GM18505 (cell line): ENCODE measurements at regions not wholly inside any gene's neighbourhood (a gene's known extent, or its start where the extent isn't known, plus 50 kb on each side); places are given as distances from the start of the nearest gene placed in this dataset.
"Not testable (repeated sequence)": the region's sequence is repeated elsewhere in the genome, so short reads cannot be mapped to it uniquely, and the experiment has no call there.

Source experiments
- ATAC-seq: cut with Tn5 transposase; IDR thresholded peaks from one replicate; pipeline ENCODE4 v1.9.1; 2021; ENCODE audit not compliant: unreplicated experiment
- POLR2A ChIP-seq: IDR thresholded peaks from 4 replicates; pipeline ENCODE4 v1.6.1; 2011; ENCODE audit warnings: borderline replicate concordance; ENCODE audit not compliant: insufficient read depth, insufficient read length; ENCODE audit errors: extremely low read depth

DNA sequence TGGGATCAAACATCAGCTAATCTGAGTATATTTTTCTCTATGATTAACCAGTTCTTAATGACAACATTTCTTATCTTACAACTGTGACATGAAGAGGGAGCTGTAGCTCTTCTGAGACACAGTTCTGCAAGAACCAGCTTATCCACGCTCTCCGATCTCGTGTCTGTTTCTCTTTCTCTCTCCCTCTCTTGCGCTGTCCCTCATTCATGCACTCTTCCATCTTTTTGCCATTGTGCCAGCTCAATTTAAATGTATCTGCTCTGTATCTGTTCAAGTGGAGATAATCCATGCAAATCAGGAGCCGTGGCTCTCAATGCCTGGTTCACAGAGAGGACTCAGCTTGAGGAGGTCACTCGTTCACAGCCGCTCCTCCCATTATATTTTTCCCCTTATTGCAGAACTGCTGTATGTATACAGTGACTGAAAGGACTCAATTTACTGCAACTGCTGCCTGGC is 494.7 kb upstream of the ADGRL2 start:
- no peak for TF ChIP-seq POLR2A
- peak; percentile 71 for ATAC-seq

DNA sequence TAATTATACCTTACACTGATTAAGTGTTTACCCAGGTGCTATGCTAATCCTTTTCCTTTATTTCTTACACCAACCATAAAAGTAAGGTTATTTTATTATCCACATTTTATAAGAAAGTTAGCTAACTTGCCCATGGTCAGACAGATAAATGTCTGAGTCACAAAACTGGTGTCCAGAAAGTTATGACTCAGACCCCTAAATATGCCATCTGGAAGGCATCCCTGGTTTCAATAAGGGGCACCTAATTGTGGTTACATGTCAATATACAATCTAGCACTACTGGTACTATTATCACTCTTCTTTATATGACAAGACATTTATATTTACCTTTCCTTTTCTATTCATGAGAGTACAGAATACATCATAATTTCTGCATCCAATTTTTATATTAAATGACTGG is 496.5 kb upstream of the ADGRL2 start:
- no peak for TF ChIP-seq POLR2A
- ATAC-seq, result no peak

GRCh38 chr1:81299892-81300291 is 500.8 kb upstream of the ADGRL2 start:
- ATAC-seq, result no peak
- no peak for TF ChIP-seq POLR2A

DNA sequence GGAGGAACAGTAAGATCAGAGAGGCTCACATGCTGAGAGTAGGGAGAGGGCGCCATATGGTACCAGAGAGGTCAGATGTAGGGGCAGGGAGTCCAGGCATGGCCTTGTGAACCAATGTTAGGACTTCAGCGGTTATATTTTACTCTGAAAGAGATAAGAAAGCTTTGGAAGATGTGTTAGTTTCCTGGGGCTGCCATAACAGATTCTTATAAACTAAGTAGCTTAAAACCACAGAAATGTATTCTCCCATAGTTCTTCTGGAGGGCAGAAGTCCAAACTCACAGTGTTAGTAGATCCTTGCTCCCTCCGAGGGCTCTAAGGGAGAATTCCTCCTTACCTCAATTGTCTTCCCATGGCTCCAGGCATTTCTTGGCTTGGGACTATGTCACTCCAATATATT is 502.5 kb upstream of the ADGRL2 start:
- TF ChIP-seq POLR2A, result no peak
- no peak for ATAC-seq

DNA sequence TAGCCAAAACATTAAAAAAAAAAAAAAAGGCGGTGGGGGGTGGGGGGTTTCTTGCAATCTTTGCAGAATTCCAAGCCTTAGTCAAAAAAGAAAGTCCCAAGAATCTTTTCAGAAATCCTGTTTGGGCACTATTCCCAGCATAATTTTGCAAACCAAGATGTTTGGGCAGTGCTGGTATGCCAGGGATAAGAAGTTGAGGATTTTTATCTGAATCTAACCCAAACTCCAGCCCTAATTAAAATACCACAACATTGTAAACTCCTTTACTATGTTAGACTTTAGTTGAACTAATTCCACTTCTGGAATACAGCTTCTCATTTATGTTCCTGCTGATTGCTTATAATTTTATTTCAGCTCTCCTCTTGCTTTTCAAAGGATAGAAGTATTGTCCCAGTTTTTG is 504.1 kb upstream of the ADGRL2 start:
- ATAC-seq, result no peak
- no peak for TF ChIP-seq POLR2A

GRCh38 chr1:81290326-81290725 is 510.4 kb upstream of the ADGRL2 start:
- no peak for ATAC-seq

GRCh38 chr1:81288689-81289088 is 512.0 kb upstream of the ADGRL2 start:
- ATAC-seq, result no peak
- no peak for TF ChIP-seq POLR2A

More at GRCh38 chr1:81290326-81290725, 510.4 kb upstream of the ADGRL2 start:
- TF ChIP-seq POLR2A, result no peak

DNA sequence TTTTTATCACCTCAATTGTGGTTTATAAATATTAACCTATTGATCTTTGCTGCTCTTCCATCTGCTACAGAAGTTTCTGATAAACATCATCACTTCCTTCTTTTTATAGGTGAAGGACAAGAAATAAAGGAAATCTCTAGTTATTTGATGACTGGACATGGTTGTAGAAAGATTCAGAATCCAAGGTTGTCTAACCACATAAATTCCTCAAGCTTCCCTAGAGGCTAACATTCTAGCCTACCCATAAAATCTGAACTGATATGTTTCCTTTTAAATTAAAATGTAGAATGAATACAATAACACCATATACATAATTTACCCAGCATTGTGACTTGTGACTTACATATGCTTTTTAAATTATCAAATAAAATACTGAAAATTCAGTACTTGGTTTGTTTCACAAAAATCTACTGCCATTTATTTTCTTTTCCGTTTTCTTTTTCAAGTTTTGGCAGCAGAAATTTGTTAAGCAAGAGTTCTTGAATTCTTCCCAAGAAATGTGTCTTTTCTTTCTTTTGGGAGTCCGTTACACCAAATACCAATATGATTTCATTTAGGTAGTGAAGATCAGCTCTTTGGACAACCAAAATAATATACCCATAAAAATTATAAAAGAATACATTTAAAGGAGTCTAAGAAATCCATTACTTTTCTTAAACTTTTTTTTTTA is 513.2 kb upstream of the ADGRL2 start:
- no peak for ATAC-seq
- no peak for TF ChIP-seq POLR2A

- ATAC-seq, result no peak
- TF ChIP-seq POLR2A, result no peak
These were observed 530.7 kb upstream of the ADGRL2 start for GRCh38 chr1:81270051-81270450.

DNA sequence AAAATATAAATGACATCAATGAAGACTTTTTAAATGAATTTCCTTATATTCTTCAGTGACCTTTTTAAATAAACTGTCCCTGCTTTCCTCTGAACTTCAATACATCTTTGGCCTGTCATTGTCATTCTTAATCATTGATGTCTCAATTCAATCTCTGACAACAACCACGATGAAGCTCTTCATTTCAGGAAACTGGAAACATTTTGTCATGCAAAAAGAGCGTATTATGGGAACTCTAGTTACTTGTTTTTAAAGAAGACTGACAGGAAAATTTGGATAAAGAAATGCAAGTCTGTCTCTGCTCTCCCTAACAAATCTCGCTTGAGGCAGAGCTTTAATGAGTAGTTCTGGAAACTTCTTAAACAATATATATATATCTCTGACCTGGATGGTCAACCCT is 535.8 kb upstream of the ADGRL2 start:
- ATAC-seq, result no peak
- TF ChIP-seq POLR2A, result no peak

GRCh38 chr1:81259625-81260411 is 540.9 kb upstream of the ADGRL2 start:
- ATAC-seq, result no peak
- no peak for TF ChIP-seq POLR2A

DNA sequence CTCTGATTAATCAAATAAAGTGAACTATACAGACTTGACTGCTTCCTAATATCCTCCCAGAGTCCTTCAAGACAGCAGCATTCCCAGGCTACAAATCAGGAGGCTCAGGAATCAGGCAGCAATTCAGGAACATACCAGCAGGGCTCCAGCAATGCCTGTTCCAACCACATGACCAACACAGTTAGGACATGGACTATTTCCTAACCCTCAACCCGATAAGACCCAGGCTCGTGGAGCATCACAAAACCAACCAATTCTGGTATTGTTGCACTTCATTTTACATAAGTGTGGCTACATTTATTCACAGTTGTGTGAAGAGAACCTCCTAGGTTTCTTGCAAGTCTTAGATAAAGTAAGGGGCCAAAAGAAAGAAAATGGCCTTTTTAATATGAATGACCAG is 546.2 kb upstream of the ADGRL2 start:
- ATAC-seq, result no peak
- no peak for TF ChIP-seq POLR2A

- no peak for TF ChIP-seq POLR2A
- ATAC-seq, result no peak
These were observed 546.7 kb upstream of the ADGRL2 start for GRCh38 chr1:81254068-81254467.

GRCh38 chr1:81252471-81253151 is 548.1 kb upstream of the ADGRL2 start:
- no peak for ATAC-seq
- no peak for TF ChIP-seq POLR2A

DNA sequence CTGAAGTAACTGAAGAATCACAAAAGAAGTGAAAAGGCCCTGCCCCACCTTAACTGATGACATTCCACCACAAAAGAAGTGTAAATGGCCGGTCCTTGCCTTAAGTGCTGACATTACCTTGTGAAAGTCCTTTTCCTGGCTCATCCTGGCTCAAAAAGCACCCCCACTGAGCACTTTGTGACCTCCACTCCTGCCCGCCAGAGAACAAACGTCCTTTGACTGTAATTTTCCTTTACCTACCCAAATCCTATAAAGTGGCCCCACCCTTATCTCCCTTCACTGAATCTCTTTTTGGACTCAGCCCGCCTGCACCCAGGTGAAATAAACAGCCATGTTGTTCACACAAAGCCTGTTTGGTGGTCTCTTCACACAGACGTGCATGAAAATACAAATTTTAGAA is 549.9 kb upstream of the ADGRL2 start:
- ATAC-seq, result not testable (repeated sequence)

GRCh38 chr1:81245084-81245715 is 555.5 kb upstream of the ADGRL2 start:
- ATAC-seq, result not testable (repeated sequence)

GRCh38 chr1:81244612-81245011 is 556.1 kb upstream of the ADGRL2 start:
- ATAC-seq, result not testable (repeated sequence)
